ENCODE measurements at regions not wholly inside any gene's neighbourhood (a gene's known extent, or its start where the extent isn't known, plus 50 kb on each side); places are given as distances from the start of the nearest gene placed in this dataset.

GRCh38 chr4:186839122-186840037, 115.7 kb upstream of the FAT1 start:
- Histone ChIP-seq H3K4me3 (no peak overlapping the region), H3K27me3 (no peaks in the 10 kb centered on the region), H3K27ac (peak overlapping the region in 2 of 5 donors; percentile 32 to 72), H3K36me3 (replicated peaks in 1 of 2) (no peaks in the 10 kb centered on the region), H3K9me3 (replicated peaks in 1 of 3) (no peaks in the 10 kb centered on the region), H3K4me1 (replicated peaks in 1 of 2) (no peaks in the 10 kb centered on the region)
- peak in 1 of 7 donors; percentile 27 for DNase-seq
- intact Hi-C loops (cut with DNase I): no loop called here
- 61 to 64% (median 63%) methylated on average over 11 of the region's 11 CpGs for WGBS, 4 donors
- TF ChIP-seq POLR2A (IDR thresholded peaks at IDR 0.05): no peak
- no peak for TF ChIP-seq CTCF (IDR thresholded peaks at IDR 0.05)

- TF ChIP-seq POLR2A (IDR thresholded peaks at IDR 0.05) (no peak), CTCF (IDR thresholded peaks at IDR 0.05) (no peak)
- intact Hi-C loops (cut with DNase I): no loop called here
- peaks cover 0 to 4% of the 10 kb centered on the region in 2 donors for H3K4me1 ChIP-seq (replicated peaks in 1 of 2)
- peak overlapping the region in 1 of 5 donors; percentile 40 for H3K27ac ChIP-seq
- no peak for DNase-seq
- H3K9me3 ChIP-seq (replicated peaks in 1 of 3): no peaks in the 10 kb centered on the region
- no peaks in the 10 kb centered on the region for H3K36me3 ChIP-seq (replicated peaks in 1 of 2)
- WGBS, 4 donors: 79 to 88% (median 82%) methylated on average over 5 to 7 of the region's 7 CpGs
- no peaks in the 10 kb centered on the region for H3K27me3 ChIP-seq
- H3K4me3 ChIP-seq: no peak overlapping the region
Measured at GRCh38 chr4:186840222-186840701, 116.6 kb upstream of the FAT1 start.

- DNase-seq: no peak
- H3K27me3 ChIP-seq: no peaks in the 10 kb centered on the region
- TF ChIP-seq POLR2A (IDR thresholded peaks at IDR 0.05) (no peak), CTCF (IDR thresholded peaks at IDR 0.05) (no peak)
- no peak overlapping the region for H3K27ac ChIP-seq
- no peak overlapping the region for H3K4me3 ChIP-seq
- intact Hi-C loops (cut with DNase I): no loop called here
- H3K36me3 ChIP-seq (replicated peaks in 1 of 2): no peaks in the 10 kb centered on the region
- peaks cover 0 to 4% of the 10 kb centered on the region in 2 donors for H3K4me1 ChIP-seq (replicated peaks in 1 of 2)
- 84 to 91% (median 86%) methylated on average over 18 to 21 of the region's 21 CpGs for WGBS, 4 donors
- no peaks in the 10 kb centered on the region for H3K9me3 ChIP-seq (replicated peaks in 1 of 3)
Measured at GRCh38 chr4:186840771-186841301, 117.2 kb upstream of the FAT1 start.

- intact Hi-C loops (cut with DNase I): no loop called here
Measured at GRCh38 chr4:186844059-186844681, 120.5 kb upstream of the FAT1 start.

More at GRCh38 chr4:186844059-186844681, 120.5 kb upstream of the FAT1 start:
- no peaks in the 10 kb centered on the region for H3K36me3 ChIP-seq (replicated peaks in 1 of 2)
- peak overlapping the region in 1 of 4 donors; percentile 29 for H3K4me3 ChIP-seq
- 49 to 56% (median 52%) methylated on average over 8 of the region's 8 CpGs for WGBS, 4 donors
- H3K9me3 ChIP-seq (replicated peaks in 1 of 3): no peaks in the 10 kb centered on the region
- DNase-seq: no peak
- H3K27me3 ChIP-seq: no peaks in the 10 kb centered on the region
- TF ChIP-seq CTCF (IDR thresholded peaks at IDR 0.05) (no peak), POLR2A (IDR thresholded peaks at IDR 0.05) (no peak)
- H3K27ac ChIP-seq: peak overlapping the region in 1 of 5 donors; percentile 73
- H3K4me1 ChIP-seq (replicated peaks in 1 of 2): peaks cover 0 to 4% of the 10 kb centered on the region in 2 donors
